Heart left ventricle (tissue), 13 donors: ENCODE measurements at regions not wholly inside any gene's neighbourhood (a gene's known extent, or its start where the extent isn't known, plus 50 kb on each side); places are given as distances from the start of the nearest gene placed in this dataset.

Experiments used
- POLR2A ChIP-seq, 2 donors: fragments of 450-650 bp; IDR thresholded peaks; one replicate each; pipeline ENCODE4 v1.6.1; 2017; ENCODE audit warnings: antibody characterized with exemption in 2 of 2, mild to moderate bottlenecking in 2 of 2, moderate library complexity in 2 of 2
- TF ChIP-seq, protein P1 (sequence below), 12 donors: fragments of 200-600 bp; sonication (generic) in 4 of 12; IDR thresholded peaks; one replicate each; pipeline versions ENCODE4 v1.5.0 to v1.8.0; 2018 to 2022; ENCODE audit warnings: antibody characterized with exemption in 12 of 12, mild to moderate bottlenecking in 5 of 12
- donor health status: ischemic (EF 13 %, LVEDD 7.1; RV severe dilation, severe dysfunction).
- donor health status: DM: no; HTN: yes; CAD: no.
- donor health status: DM: no; HTN: no; CAD: no.
- donor health status: ischemic (EF 25% LVEDD 6.9; RV normal size, moderate dysfunction).
- donor health status: ischemic (EF 25% LVEDD 5.7; RV mildly dilated, moderate dysfunction).
- donor health status: ischemic (EF 35%, LVEDD 5.7; RV mildly dilated, moderate dysfunction).
- donor health status: nonischemic (EF 11% LVEDD 7.7; RV severe dilation, severe dysfunction).
- donor health status: DM: yes; HTN: yes; CAD: no.
- donor health status: PGD.
- donor health status: ischemic (EF 29% LVEDD 5.4; RV normal size, mild dysfunction).
- donor health status: nonischemic (EF 23%, LVEDD 6.1; RV moderate dilation, normal function).

DNA sequence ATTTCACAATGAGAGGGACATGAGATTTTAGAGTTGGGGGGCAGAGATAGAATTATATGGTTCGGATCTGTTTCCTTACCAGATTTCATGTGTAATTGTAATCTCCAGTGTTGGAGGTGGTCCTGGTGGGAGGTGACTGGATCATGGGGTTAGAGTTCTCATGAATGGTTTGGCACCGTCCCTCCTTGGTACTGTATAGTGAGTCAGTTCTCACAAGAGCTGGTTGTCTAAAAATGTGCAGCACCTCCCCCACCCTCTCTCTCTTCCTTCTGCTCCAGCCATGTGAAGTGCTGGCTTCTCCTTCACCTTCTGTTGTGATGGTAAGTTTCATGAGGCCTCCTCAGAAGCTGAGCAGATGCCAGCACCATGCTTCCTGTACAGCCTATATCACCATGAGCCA is 138.1 kb downstream of the SCG2 start:
- TF ChIP-seq, protein P1, sequence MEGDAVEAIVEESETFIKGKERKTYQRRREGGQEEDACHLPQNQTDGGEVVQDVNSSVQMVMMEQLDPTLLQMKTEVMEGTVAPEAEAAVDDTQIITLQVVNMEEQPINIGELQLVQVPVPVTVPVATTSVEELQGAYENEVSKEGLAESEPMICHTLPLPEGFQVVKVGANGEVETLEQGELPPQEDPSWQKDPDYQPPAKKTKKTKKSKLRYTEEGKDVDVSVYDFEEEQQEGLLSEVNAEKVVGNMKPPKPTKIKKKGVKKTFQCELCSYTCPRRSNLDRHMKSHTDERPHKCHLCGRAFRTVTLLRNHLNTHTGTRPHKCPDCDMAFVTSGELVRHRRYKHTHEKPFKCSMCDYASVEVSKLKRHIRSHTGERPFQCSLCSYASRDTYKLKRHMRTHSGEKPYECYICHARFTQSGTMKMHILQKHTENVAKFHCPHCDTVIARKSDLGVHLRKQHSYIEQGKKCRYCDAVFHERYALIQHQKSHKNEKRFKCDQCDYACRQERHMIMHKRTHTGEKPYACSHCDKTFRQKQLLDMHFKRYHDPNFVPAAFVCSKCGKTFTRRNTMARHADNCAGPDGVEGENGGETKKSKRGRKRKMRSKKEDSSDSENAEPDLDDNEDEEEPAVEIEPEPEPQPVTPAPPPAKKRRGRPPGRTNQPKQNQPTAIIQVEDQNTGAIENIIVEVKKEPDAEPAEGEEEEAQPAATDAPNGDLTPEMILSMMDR (IDR thresholded peaks at IDR 0.05): no peak
- TF ChIP-seq POLR2A (IDR thresholded peaks at IDR 0.05): no peak
